ENCODE measurements at regions not wholly inside any gene's neighbourhood (a gene's known extent, or its start where the extent isn't known, plus 50 kb on each side); places are given as distances from the start of the nearest gene placed in this dataset.

DNA sequence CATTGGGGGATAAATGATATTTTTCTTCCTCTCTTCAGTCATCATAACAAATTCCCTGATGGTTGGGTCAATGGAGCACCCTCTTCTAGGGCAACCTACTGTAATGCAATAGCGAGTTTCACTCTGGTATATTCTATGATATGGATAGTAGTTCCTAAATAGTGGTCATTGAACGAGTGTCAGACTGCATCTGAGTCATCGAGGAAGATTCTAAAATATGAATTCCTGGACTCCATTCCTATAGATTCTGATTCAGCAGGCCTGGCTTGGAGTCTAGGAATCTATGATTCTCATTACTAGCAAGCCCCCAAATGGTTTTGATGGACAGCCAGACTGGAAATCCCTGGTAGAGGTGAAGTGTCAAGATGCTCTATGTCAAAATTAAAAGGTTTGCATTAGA, 254.5 kb downstream of the BUB3 start:
- H3K9me3 ChIP-seq (ENCODE audit: control insufficient read depth, insufficient read depth, low read depth, low read length), result no peaks in the 10 kb centered on the region
- H3K36me3 ChIP-seq (ENCODE audit: control insufficient read depth in 2 of 2, insufficient read depth in 1 of 2, low read length in 2 of 2), result no peaks in the 10 kb centered on the region
- H3K4me1 ChIP-seq (ENCODE audit: control insufficient read depth, insufficient read depth, low read length), result no peaks in the 10 kb centered on the region
- POLR2A ChIA-PET, result no interaction called here
- TF ChIP-seq ZNF274 (IDR thresholded peaks at IDR 0.05; ENCODE audit: low read length) (no peak), ZNF274 (tag by site-specific recombination; IDR thresholded peaks at IDR 0.05; ENCODE audit: borderline replicate concordance) (no peak), ZNF138 (tag by site-specific recombination; IDR thresholded peaks at IDR 0.05; ENCODE audit: borderline replicate concordance) (no peak), ZNF248 (tag by site-specific recombination; IDR thresholded peaks at IDR 0.05) (no peak), ZNF121 (tag by site-specific recombination; IDR thresholded peaks at IDR 0.05) (no peak), ZNF174 (tag by site-specific recombination; IDR thresholded peaks at IDR 0.05) (no peak), ZNF561 (tag by site-specific recombination; IDR thresholded peaks at IDR 0.05; ENCODE audit: borderline replicate concordance) (no peak), SCRT2 (tag by site-specific recombination; IDR thresholded peaks at IDR 0.05) (no peak), ZNF19 (tag by site-specific recombination; IDR thresholded peaks at IDR 0.05; ENCODE audit: low read depth) (no peak), GLIS1 (tag by site-specific recombination; IDR thresholded peaks at IDR 0.05) (no peak), ZNF600 (tag by site-specific recombination; IDR thresholded peaks at IDR 0.05) (no peak), ZSCAN30 (tag by site-specific recombination; IDR thresholded peaks at IDR 0.05) (no peak), HOXA7 (CRISPR knock-in tag; IDR thresholded peaks at IDR 0.05; ENCODE audit: borderline replicate concordance) (no peak), ZNF624 (tag by site-specific recombination; IDR thresholded peaks at IDR 0.05) (no peak), ZNF529 (tag by site-specific recombination; IDR thresholded peaks at IDR 0.05; ENCODE audit: insufficient replicate concordance) (no peak), OSR2 (tag by site-specific recombination; IDR thresholded peaks at IDR 0.05) (no peak)
- TF ChIP-seq, protein P1, sequence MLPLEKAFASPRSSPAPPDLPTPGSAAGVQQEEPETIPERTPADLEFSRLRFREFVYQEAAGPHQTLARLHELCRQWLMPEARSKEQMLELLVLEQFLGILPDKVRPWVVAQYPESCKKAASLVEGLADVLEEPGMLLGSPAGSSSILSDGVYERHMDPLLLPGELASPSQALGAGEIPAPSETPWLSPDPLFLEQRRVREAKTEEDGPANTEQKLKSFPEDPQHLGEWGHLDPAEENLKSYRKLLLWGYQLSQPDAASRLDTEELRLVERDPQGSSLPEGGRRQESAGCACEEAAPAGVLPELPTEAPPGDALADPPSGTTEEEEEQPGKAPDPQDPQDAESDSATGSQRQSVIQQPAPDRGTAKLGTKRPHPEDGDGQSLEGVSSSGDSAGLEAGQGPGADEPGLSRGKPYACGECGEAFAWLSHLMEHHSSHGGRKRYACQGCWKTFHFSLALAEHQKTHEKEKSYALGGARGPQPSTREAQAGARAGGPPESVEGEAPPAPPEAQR (tag by site-specific recombination; IDR thresholded peaks at IDR 0.05), result no peak
- TF ChIP-seq, protein P2, sequence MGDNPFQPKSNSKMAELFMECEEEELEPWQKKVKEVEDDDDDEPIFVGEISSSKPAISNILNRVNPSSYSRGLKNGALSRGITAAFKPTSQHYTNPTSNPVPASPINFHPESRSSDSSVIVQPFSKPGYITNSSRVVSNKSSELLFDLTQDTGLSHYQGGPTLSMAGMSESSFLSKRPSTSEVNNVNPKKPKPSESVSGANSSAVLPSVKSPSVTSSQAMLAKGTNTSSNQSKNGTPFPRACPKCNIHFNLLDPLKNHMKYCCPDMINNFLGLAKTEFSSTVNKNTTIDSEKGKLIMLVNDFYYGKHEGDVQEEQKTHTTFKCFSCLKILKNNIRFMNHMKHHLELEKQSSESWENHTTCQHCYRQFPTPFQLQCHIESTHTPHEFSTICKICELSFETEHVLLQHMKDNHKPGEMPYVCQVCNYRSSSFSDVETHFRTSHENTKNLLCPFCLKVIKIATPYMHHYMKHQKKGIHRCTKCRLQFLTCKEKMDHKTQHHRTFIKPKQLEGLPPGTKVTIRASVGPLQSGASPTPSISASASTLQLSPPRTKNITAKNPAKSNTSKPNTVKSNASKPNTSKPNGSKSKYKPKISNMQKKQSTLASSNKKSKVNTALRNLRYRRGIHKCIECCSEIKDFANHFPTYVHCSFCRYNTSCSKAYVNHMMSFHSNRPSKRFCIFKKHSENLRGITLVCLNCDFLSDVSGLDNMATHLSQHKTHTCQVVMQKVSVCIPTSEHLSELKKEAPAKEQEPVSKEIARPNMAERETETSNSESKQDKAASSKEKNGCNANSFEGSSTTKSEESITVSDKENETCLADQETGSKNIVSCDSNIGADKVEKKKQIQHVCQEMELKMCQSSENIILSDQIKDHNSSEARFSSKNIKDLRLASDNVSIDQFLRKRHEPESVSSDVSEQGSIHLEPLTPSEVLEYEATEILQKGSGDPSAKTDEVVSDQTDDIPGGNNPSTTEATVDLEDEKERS (tag by site-specific recombination; IDR thresholded peaks at IDR 0.05), result no peak
- TF ChIP-seq, protein P3, sequence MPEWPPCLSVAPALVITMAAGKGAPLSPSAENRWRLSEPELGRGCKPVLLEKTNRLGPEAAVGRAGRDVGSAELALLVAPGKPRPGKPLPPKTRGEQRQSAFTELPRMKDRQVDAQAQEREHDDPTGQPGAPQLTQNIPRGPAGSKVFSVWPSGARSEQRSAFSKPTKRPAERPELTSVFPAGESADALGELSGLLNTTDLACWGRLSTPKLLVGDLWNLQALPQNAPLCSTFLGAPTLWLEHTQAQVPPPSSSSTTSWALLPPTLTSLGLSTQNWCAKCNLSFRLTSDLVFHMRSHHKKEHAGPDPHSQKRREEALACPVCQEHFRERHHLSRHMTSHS (tag by site-specific recombination; IDR thresholded peaks at IDR 0.05), result no peak
- TF ChIP-seq, protein P4, sequence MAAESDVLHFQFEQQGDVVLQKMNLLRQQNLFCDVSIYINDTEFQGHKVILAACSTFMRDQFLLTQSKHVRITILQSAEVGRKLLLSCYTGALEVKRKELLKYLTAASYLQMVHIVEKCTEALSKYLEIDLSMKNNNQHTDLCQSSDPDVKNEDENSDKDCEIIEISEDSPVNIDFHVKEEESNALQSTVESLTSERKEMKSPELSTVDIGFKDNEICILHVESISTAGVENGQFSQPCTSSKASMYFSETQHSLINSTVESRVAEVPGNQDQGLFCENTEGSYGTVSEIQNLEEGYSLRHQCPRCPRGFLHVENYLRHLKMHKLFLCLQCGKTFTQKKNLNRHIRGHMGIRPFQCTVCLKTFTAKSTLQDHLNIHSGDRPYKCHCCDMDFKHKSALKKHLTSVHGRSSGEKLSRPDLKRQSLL (tag by site-specific recombination; IDR thresholded peaks at IDR 0.05), result no peak
- TF ChIP-seq, protein P5, sequence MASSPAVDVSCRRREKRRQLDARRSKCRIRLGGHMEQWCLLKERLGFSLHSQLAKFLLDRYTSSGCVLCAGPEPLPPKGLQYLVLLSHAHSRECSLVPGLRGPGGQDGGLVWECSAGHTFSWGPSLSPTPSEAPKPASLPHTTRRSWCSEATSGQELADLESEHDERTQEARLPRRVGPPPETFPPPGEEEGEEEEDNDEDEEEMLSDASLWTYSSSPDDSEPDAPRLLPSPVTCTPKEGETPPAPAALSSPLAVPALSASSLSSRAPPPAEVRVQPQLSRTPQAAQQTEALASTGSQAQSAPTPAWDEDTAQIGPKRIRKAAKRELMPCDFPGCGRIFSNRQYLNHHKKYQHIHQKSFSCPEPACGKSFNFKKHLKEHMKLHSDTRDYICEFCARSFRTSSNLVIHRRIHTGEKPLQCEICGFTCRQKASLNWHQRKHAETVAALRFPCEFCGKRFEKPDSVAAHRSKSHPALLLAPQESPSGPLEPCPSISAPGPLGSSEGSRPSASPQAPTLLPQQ (tag by site-specific recombination; IDR thresholded peaks at IDR 0.05), result no peak
- no peak overlapping the region for H3K27ac ChIP-seq (ENCODE audit: extremely low read depth, low read depth, low read length)
- CTCF ChIA-PET, result no interaction called here
- no peak overlapping the region for H3K4me3 ChIP-seq (ENCODE audit: low read depth, low read length)

Data from HEK293 (cell line).